Endodermal cell (in vitro differentiated cells): ENCODE measurements at regions not wholly inside any gene's neighbourhood (a gene's known extent, or its start where the extent isn't known, plus 50 kb on each side); places are given as distances from the start of the nearest gene placed in this dataset.

Source experiments
- DNase-seq: peaks from one replicate; pipeline ENCODE4 v3.0.0-alpha.2; 2017
- H3K27ac ChIP-seq: 2 replicates; pipeline ENCODE4 v1.5.1; 2013; ENCODE audit warnings: mild to moderate bottlenecking, low read depth, low read length, moderate library complexity
- H3K27me3 ChIP-seq: 2 replicates; pipeline ENCODE4 v1.6.1; 2013; ENCODE audit warnings: mild to moderate bottlenecking, low read length, moderate library complexity; ENCODE audit not compliant: insufficient read depth, control insufficient read depth, poor library complexity, severe bottlenecking
- H3K36me3 ChIP-seq: 2 replicates; pipeline ENCODE4 v1.7.0; 2013; ENCODE audit warnings: mild to moderate bottlenecking, low read length, moderate library complexity; ENCODE audit not compliant: control insufficient read depth, insufficient read depth
- H3K4me1 ChIP-seq: one replicate; pipeline ENCODE4 v1.7.0; 2013; ENCODE audit warnings: low read length; ENCODE audit not compliant: control insufficient read depth, insufficient read depth
- H3K4me3 ChIP-seq: 2 replicates; pipeline ENCODE4 v1.5.1; 2013; ENCODE audit warnings: mild to moderate bottlenecking, low read length, moderate library complexity
- H3K9ac ChIP-seq: 2 replicates; pipeline ENCODE4 v1.6.1; 2013; ENCODE audit warnings: mild to moderate bottlenecking, low read length, moderate library complexity; ENCODE audit not compliant: poor library complexity, severe bottlenecking; ENCODE audit errors: extremely low read depth
- H3K9me3 ChIP-seq: 2 replicates; pipeline ENCODE4 v1.6.1; 2013; ENCODE audit warnings: mild to moderate bottlenecking, low read length, moderate library complexity; ENCODE audit not compliant: control insufficient read depth
- H3K27ac Mint-ChIP-seq: 2 replicates; pipeline ENCODE4 v1.8.0; 2020; ENCODE audit warnings: mixed read lengths
- H3K27me3 Mint-ChIP-seq: 2 replicates; pipeline ENCODE4 v1.8.0; 2021; ENCODE audit warnings: mild to moderate bottlenecking, mixed read lengths; ENCODE audit not compliant: insufficient read depth
- H3K36me3 Mint-ChIP-seq: 2 replicates; pipeline ENCODE4 v1.8.0; 2020; ENCODE audit warnings: low read depth, mixed read lengths
- H3K4me1 Mint-ChIP-seq: 2 replicates; pipeline ENCODE4 v1.8.0; 2020; ENCODE audit warnings: mixed read lengths
- H3K4me3 Mint-ChIP-seq: 2 replicates; pipeline ENCODE4 v1.8.0; 2020; ENCODE audit warnings: mild to moderate bottlenecking, moderate library complexity, mixed read lengths
- H3K9me3 Mint-ChIP-seq: 2 replicates; pipeline ENCODE4 v1.8.0; 2020; ENCODE audit warnings: mild to moderate bottlenecking, mixed read lengths
- CTCF ChIP-seq: fragments of 200-600 bp; sonication (generic); conservative IDR thresholded peaks from 2 replicates; pipeline ENCODE4 v1.5.0; 2021; ENCODE audit warnings: antibody characterized with exemption, mild to moderate bottlenecking
- WGBS, 2 experiments: methylation state at CpG; one replicate each; pipeline versions ENCODE4 v1.1.5 to v1.1.7; 2013; ENCODE audit warnings: missing lambda C conversion rate in 2 of 2, mixed read lengths in 1 of 2; ENCODE audit not compliant: insufficient coverage in 1 of 2, insufficient read length in 1 of 2; 5-methylcytosine and 5-hydroxymethylcytosine counted together

- H3K4me1 Mint-ChIP-seq: peaks cover 9% of the 10 kb centered on the region
- 100% methylated on average over 1 of the region's 1 CpG; no CpG with 5 or more reads in 1 of the 2 experiments for WGBS, 2 experiments
Observed at GRCh38 chr12:42683266-42683665, 93.7 kb upstream of the PRICKLE1 start.

GRCh38 chr12:42679466-42679865, 89.9 kb upstream of the PRICKLE1 start:
- no peak overlapping the region for H3K4me3 Mint-ChIP-seq
- no peaks in the 10 kb centered on the region for H3K4me1 ChIP-seq
- no peak overlapping the region for H3K9ac ChIP-seq
- peaks cover 6% of the 10 kb centered on the region for H3K27me3 Mint-ChIP-seq
- H3K36me3 Mint-ChIP-seq: no peaks in the 10 kb centered on the region
- H3K9me3 ChIP-seq: no peaks in the 10 kb centered on the region
- H3K36me3 ChIP-seq: no peaks in the 10 kb centered on the region
- no peak overlapping the region for H3K4me3 ChIP-seq
- H3K27me3 ChIP-seq: no peaks in the 10 kb centered on the region
- 100% methylated on average over 1 of the region's 4 CpGs for WGBS, 2 experiments
- DNase-seq: no peak
- TF ChIP-seq CTCF: no peak
- H3K27ac ChIP-seq: no peak overlapping the region
- no peak overlapping the region for H3K27ac Mint-ChIP-seq
- peaks cover 9% of the 10 kb centered on the region for H3K9me3 Mint-ChIP-seq
- peaks cover 9% of the 10 kb centered on the region for H3K4me1 Mint-ChIP-seq

More at GRCh38 chr12:42683266-42683665, 93.7 kb upstream of the PRICKLE1 start:
- Mint-ChIP-seq H3K9me3 (peaks cover 2% of the 10 kb centered on the region), H3K36me3 (no peaks in the 10 kb centered on the region), H3K4me3 (no peak overlapping the region), H3K27ac (no peak overlapping the region), H3K27me3 (peaks cover 1% of the 10 kb centered on the region)
- H3K9me3 ChIP-seq: no peaks in the 10 kb centered on the region
- no peak overlapping the region for H3K4me3 ChIP-seq
- H3K36me3 ChIP-seq: no peaks in the 10 kb centered on the region
- no peak overlapping the region for H3K27ac ChIP-seq
- DNase-seq: no peak
- no peaks in the 10 kb centered on the region for H3K27me3 ChIP-seq
- H3K4me1 ChIP-seq: no peaks in the 10 kb centered on the region
- no peak for TF ChIP-seq CTCF
- H3K9ac ChIP-seq: no peak overlapping the region

GRCh38 chr12:42677461-42677860, 87.9 kb upstream of the PRICKLE1 start:
- TF ChIP-seq CTCF: no peak
- H3K27ac ChIP-seq: no peak overlapping the region
- 91 to 100% methylated on average over 1 to 2 of the region's 2 CpGs for WGBS, 2 experiments
- no peaks in the 10 kb centered on the region for H3K4me1 ChIP-seq
- peaks cover 6% of the 10 kb centered on the region for H3K27me3 Mint-ChIP-seq
- no peak for DNase-seq
- H3K9me3 ChIP-seq: no peaks in the 10 kb centered on the region
- peaks cover 9% of the 10 kb centered on the region for H3K9me3 Mint-ChIP-seq
- H3K27ac Mint-ChIP-seq: no peak overlapping the region
- H3K27me3 ChIP-seq: no peaks in the 10 kb centered on the region
- no peak overlapping the region for H3K4me3 Mint-ChIP-seq
- no peak overlapping the region for H3K4me3 ChIP-seq
- no peaks in the 10 kb centered on the region for H3K36me3 Mint-ChIP-seq
- H3K4me1 Mint-ChIP-seq: no peaks in the 10 kb centered on the region
- no peaks in the 10 kb centered on the region for H3K36me3 ChIP-seq
- H3K9ac ChIP-seq: no peak overlapping the region
